ENCODE measurements at regions not wholly inside any gene's neighbourhood (a gene's known extent, or its start where the extent isn't known, plus 50 kb on each side); places are given as distances from the start of the nearest gene placed in this dataset.

DNA sequence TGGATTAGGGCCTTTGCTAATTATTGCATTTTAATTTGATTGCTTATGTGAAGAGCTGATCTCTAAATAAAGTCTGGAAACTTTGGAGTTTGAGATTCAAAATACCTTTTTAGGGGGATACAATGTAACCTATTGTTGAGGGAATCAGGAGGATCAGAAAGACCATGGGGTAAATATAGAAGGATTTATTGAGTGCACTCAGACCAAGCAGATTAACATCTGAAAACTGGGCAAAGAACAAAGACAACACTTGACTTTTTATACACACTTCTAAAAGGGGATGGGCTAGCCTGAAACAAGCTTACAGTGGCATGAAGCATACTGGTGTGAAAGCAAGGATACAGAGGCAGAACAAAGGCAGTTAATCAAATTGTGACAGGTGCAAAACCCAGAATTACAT lies 174.3 kb downstream of the MRPS30 start:
- TF ChIP-seq EZH2 (optimal IDR thresholded peaks at IDR 0.05; ENCODE audit: low read depth, low read length) (no peak), EZH2phosphoT487 (IDR thresholded peaks at IDR 0.05; ENCODE audit: low read length) (no peak), CTCF (IDR thresholded peaks at IDR 0.05; ENCODE audit: low read length) (no peak)

All from MM.1S (cell line).